ENCODE measurements at regions not wholly inside any gene's neighbourhood (a gene's known extent, or its start where the extent isn't known, plus 50 kb on each side); places are given as distances from the start of the nearest gene placed in this dataset.

- no peak for TF ChIP-seq POLR2A (IDR thresholded peaks at IDR 0.05)
- TF ChIP-seq, protein P1, sequence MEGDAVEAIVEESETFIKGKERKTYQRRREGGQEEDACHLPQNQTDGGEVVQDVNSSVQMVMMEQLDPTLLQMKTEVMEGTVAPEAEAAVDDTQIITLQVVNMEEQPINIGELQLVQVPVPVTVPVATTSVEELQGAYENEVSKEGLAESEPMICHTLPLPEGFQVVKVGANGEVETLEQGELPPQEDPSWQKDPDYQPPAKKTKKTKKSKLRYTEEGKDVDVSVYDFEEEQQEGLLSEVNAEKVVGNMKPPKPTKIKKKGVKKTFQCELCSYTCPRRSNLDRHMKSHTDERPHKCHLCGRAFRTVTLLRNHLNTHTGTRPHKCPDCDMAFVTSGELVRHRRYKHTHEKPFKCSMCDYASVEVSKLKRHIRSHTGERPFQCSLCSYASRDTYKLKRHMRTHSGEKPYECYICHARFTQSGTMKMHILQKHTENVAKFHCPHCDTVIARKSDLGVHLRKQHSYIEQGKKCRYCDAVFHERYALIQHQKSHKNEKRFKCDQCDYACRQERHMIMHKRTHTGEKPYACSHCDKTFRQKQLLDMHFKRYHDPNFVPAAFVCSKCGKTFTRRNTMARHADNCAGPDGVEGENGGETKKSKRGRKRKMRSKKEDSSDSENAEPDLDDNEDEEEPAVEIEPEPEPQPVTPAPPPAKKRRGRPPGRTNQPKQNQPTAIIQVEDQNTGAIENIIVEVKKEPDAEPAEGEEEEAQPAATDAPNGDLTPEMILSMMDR (IDR thresholded peaks at IDR 0.05): no peak
- H3K9me3 ChIP-seq: peaks cover 0 to 20% (median 3%) of the 10 kb centered on the region in 12 donors
- no peak overlapping the region for H3K27ac ChIP-seq
- no peaks in the 10 kb centered on the region for H3K4me1 ChIP-seq
- H3K4me3 ChIP-seq: no peak overlapping the region
- DNase-seq (no peak), ATAC-seq (no peak)
- 89 to 91% (median 91%) methylated on average over 8 of the region's 8 CpGs for WGBS, 4 donors
- intact Hi-C loops (cut with DNase I): no loop called here
- H3K36me3 ChIP-seq: no peaks in the 10 kb centered on the region
- H3K27me3 ChIP-seq: no peaks in the 10 kb centered on the region
Measured at GRCh38 chr5:72021651-72022357, 85.5 kb upstream of the MAP1B start.

DNA sequence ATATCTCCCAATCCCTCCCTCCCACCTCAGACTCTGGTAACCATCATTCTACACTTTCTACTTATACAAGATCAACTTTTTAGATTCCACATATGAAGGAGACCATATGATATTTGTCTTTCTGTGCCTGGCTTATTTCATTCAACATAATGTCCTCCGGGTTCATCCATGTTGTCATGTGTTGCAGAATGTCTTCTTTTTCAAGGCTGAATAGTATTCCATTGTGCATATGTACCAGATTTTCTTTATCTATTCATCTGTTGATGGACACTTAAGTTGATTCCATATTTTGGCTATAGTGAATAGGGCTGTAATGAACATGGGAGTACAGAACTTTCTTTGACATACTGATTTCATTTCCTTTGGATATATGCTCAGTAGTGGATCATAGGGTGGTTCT, 78.9 kb upstream of the MAP1B start:
- intact Hi-C loops (cut with DNase I): no loop called here
- Histone ChIP-seq H3K27ac (no peak overlapping the region), H3K4me1 (no peaks in the 10 kb centered on the region), H3K27me3 (no peaks in the 10 kb centered on the region), H3K4me3 (no peak overlapping the region), H3K36me3 (no peaks in the 10 kb centered on the region), H3K9me3 (peaks cover 0 to 22% (median 0%) of the 10 kb centered on the region in 12 donors)
- no peak for TF ChIP-seq POLR2A (IDR thresholded peaks at IDR 0.05)
- TF ChIP-seq, protein P1 (IDR thresholded peaks at IDR 0.05): no peak
- DNase-seq: no peak
- WGBS, 4 donors: 91 to 95% (median 94%) methylated on average over 1 of the region's 1 CpG
- no peak for ATAC-seq

DNA sequence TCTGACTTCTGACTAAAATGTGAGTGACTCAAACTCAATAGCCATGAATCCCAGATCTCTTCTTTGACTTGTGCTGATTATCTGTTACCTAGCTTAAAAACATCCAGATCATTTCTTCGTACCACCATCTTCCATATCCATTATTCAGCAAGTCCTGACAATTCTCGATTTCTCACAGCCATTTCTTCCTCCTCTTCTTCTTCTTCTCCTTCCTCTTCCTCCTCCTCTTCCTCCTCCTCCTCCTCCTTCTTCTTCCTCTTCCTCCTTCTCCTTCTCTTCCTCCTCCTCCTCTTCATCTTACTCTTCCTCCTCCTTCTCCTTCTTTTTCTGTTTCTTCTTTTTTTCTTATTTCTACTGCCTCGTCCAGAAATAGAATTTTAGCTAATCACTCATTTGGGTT, 77.0 kb upstream of the MAP1B start:
- Histone ChIP-seq H3K36me3 (no peaks in the 10 kb centered on the region), H3K4me1 (no peaks in the 10 kb centered on the region), H3K27me3 (no peaks in the 10 kb centered on the region), H3K4me3 (no peak overlapping the region), H3K9me3 (peaks cover 0 to 9% (median 0%) of the 10 kb centered on the region in 12 donors), H3K27ac (no peak overlapping the region)
- DNase-seq: no peak
- 86 to 93% (median 88%) methylated on average over 3 of the region's 3 CpGs for WGBS, 4 donors
- ATAC-seq: no peak
- TF ChIP-seq, protein P1 (IDR thresholded peaks at IDR 0.05): no peak
- no peak for TF ChIP-seq POLR2A (IDR thresholded peaks at IDR 0.05)
- intact Hi-C loops (cut with DNase I): no loop called here

DNA sequence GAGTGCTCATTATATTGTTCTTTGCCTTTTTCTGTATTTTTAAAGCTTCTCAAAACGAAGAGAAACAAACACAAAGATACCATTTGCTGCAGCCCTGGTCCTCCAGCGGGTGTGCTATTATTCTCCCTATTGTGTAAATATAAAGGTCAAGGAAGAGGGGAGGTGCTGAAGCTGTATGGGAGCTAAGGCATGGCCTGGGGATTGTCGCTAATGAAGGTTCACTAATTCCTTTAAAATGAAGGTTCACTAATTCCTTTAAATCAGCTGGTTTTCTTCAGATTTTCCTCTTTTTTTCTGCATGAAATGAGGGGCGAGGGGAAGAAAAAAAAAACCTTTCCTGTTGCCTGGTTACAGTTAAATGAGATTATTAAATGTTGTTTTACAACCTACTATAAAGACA, 74.5 kb upstream of the MAP1B start:
- TF ChIP-seq POLR2A (IDR thresholded peaks at IDR 0.05): no peak
- TF ChIP-seq, protein P1 (IDR thresholded peaks at IDR 0.05): no peak
- no peak overlapping the region for H3K4me3 ChIP-seq
- no peak overlapping the region for H3K27ac ChIP-seq
- no peaks in the 10 kb centered on the region for H3K27me3 ChIP-seq
- intact Hi-C loops (cut with DNase I): no loop called here
- H3K4me1 ChIP-seq: no peaks in the 10 kb centered on the region
- peaks cover 0 to 9% (median 0%) of the 10 kb centered on the region in 12 donors for H3K9me3 ChIP-seq
- DNase-seq (no peak), ATAC-seq (no peak)
- H3K36me3 ChIP-seq: no peaks in the 10 kb centered on the region
- 62 to 66% (median 64%) methylated on average over 4 of the region's 4 CpGs for WGBS, 4 donors
